Loucy (cell line): ENCODE measurements at regions not wholly inside any gene's neighbourhood (a gene's known extent, or its start where the extent isn't known, plus 50 kb on each side); places are given as distances from the start of the nearest gene placed in this dataset.

Experiments
- EZH2phosphoT487 ChIP-seq: fragments of 200-600 bp; IDR thresholded peaks from 2 replicates; pipeline ENCODE4 v1.6.1; 2018; ENCODE audit warnings: antibody characterized with exemption, mild to moderate bottlenecking, moderate library complexity, borderline replicate concordance
- TF ChIP-seq, protein P1 (sequence below): fragments of 200-600 bp; sonication (generic); conservative IDR thresholded peaks from 2 replicates; pipeline ENCODE4 v1.5.1; 2014; ENCODE audit warnings: mild to moderate bottlenecking, antibody characterized with exemption, low read length

- TF ChIP-seq, protein P1, sequence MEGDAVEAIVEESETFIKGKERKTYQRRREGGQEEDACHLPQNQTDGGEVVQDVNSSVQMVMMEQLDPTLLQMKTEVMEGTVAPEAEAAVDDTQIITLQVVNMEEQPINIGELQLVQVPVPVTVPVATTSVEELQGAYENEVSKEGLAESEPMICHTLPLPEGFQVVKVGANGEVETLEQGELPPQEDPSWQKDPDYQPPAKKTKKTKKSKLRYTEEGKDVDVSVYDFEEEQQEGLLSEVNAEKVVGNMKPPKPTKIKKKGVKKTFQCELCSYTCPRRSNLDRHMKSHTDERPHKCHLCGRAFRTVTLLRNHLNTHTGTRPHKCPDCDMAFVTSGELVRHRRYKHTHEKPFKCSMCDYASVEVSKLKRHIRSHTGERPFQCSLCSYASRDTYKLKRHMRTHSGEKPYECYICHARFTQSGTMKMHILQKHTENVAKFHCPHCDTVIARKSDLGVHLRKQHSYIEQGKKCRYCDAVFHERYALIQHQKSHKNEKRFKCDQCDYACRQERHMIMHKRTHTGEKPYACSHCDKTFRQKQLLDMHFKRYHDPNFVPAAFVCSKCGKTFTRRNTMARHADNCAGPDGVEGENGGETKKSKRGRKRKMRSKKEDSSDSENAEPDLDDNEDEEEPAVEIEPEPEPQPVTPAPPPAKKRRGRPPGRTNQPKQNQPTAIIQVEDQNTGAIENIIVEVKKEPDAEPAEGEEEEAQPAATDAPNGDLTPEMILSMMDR: no peak
- no peak for TF ChIP-seq EZH2phosphoT487
Measured at GRCh38 chr9:10729213-10729612, 116.4 kb upstream of the PTPRD start.
